Upper lobe of left lung (tissue), 6 donors: ENCODE measurements at regions not wholly inside any gene's neighbourhood (a gene's known extent, or its start where the extent isn't known, plus 50 kb on each side); places are given as distances from the start of the nearest gene placed in this dataset.

Experiments used
- ATAC-seq, 2 donors: fragments of 200-7000 bp; cut with Tn5 transposase; one replicate each; pipeline ENCODE4 v1.9.1; 2022; ENCODE audit warnings: mild to moderate bottlenecking in 2 of 2, moderate library complexity in 2 of 2; ENCODE audit not compliant: low FRiP score in 2 of 2
- DNase-seq, 2 donors: peaks; one replicate each; pipeline ENCODE4 v3.0.0-alpha.2; 2019 to 2020
- H3K27ac ChIP-seq, 4 donors: fragments of 200-600 bp; sonication (generic); one replicate each; pipeline ENCODE4 v1.5.1; 2016 to 2019
- H3K27me3 ChIP-seq, 4 donors: fragments of 200-600 bp; sonication (generic); one replicate each; pipeline ENCODE4 v1.5.1; 2017 to 2019
- H3K36me3 ChIP-seq, 4 donors: fragments of 200-600 bp; sonication (generic); one replicate each; pipeline ENCODE4 v1.5.1; 2016 to 2019
- H3K4me1 ChIP-seq, 4 donors: fragments of 200-600 bp; sonication (generic); one replicate each; pipeline ENCODE4 v1.5.1; 2018 to 2019
- H3K4me3 ChIP-seq, 4 donors: fragments of 200-600 bp; sonication (generic); one replicate each; pipeline ENCODE4 v1.5.1; 2017 to 2019; ENCODE audit warnings: mild to moderate bottlenecking in 2 of 4, moderate library complexity in 1 of 4
- H3K9me3 ChIP-seq, 4 donors: fragments of 200-600 bp; sonication (generic); one replicate each; pipeline ENCODE4 v1.5.1; 2018 to 2019
- EP300 ChIP-seq, 4 donors: sonication (generic); formaldehyde crosslinking; IDR thresholded peaks; one replicate each; pipeline ENCODE4 v1.5.1; 2017; ENCODE audit warnings: antibody characterized with exemption in 4 of 4, control low read depth in 2 of 4
- POLR2A ChIP-seq, 4 donors: fragments of 450-650 bp; IDR thresholded peaks; one replicate each; pipeline ENCODE4 v1.5.1; 2016 to 2017; ENCODE audit warnings: antibody characterized with exemption in 4 of 4, mild to moderate bottlenecking in 2 of 4
- POLR2AphosphoS5 ChIP-seq, 2 donors: sonication (generic); formaldehyde crosslinking; IDR thresholded peaks; one replicate each; pipeline ENCODE4 v1.5.1; 2017; ENCODE audit warnings: antibody characterized with exemption in 2 of 2
- WGBS, 2 donors: methylation state at CpG; one replicate each; pipeline ENCODE4 v1.1.5; 2017 to 2018; 5-methylcytosine and 5-hydroxymethylcytosine counted together
- TF ChIP-seq, protein P1 (sequence below), 6 experiments: fragments of 450-650 bp in 4 of 6; fragments of 200-600 bp in 2 of 6; sonication (generic) in 2 of 6; IDR thresholded peaks; one replicate each; pipeline ENCODE4 v1.5.1; 2016 to 2019; ENCODE audit warnings: antibody characterized with exemption in 6 of 6
- donor health status: DM: no; HTN: no; CAD: no; lungs with moderate emphysema.
- donor health status: DM: no; HTN: yes; CAD: no; lungs with severe emphysema.

DNA sequence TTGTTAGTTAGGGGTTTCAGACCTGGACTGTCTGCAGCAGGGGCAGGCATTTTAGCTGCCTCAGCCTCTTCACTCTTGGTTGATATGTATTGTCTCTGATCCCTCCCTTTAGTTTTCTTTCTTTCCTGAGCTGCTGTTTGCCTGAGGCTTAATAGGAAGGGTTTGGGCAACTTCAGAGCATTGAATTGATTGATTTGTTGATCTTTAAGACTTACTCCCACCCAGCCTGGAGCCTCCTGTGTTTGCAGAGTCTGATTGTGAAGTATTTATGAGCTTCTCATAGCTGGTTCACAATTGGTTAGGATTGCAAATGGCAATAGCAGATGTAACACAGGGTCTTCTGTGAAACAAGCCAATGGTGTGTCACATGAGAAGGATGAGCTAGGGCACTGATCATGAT is 671.8 kb upstream of the SEMA6A start:
- Histone ChIP-seq H3K4me1 (no peaks in the 10 kb centered on the region), H3K36me3 (no peaks in the 10 kb centered on the region), H3K4me3 (no peak overlapping the region), H3K27me3 (no peaks in the 10 kb centered on the region), H3K9me3 (no peaks in the 10 kb centered on the region), H3K27ac (no peak overlapping the region)
- ATAC-seq (no peak), DNase-seq (no peak)
- no peak for TF ChIP-seq POLR2A (IDR thresholded peaks at IDR 0.05)
- no peak for TF ChIP-seq EP300 (IDR thresholded peaks at IDR 0.05)
- TF ChIP-seq POLR2AphosphoS5 (IDR thresholded peaks at IDR 0.05): no peak
- TF ChIP-seq, protein P1, sequence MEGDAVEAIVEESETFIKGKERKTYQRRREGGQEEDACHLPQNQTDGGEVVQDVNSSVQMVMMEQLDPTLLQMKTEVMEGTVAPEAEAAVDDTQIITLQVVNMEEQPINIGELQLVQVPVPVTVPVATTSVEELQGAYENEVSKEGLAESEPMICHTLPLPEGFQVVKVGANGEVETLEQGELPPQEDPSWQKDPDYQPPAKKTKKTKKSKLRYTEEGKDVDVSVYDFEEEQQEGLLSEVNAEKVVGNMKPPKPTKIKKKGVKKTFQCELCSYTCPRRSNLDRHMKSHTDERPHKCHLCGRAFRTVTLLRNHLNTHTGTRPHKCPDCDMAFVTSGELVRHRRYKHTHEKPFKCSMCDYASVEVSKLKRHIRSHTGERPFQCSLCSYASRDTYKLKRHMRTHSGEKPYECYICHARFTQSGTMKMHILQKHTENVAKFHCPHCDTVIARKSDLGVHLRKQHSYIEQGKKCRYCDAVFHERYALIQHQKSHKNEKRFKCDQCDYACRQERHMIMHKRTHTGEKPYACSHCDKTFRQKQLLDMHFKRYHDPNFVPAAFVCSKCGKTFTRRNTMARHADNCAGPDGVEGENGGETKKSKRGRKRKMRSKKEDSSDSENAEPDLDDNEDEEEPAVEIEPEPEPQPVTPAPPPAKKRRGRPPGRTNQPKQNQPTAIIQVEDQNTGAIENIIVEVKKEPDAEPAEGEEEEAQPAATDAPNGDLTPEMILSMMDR (IDR thresholded peaks at IDR 0.05): no peak

DNA sequence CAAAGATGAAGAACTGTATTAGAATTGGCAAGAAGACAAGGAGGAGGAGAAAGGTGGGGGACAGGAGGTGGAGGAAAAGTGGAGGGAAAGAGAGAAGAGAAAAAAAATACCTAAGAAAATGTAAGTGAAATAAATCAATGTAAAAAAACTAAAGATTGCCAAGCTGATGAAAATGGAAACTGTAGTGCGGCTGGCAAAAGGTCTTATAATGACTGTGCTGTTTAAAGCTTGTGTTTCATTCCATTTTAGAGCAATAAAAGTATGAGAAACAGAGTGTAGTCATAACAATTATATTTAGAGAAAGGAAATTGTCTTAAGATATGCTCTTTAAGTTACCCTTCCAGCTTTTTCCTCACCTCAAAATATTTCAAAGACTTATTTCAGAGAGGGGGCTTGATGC is 670.5 kb upstream of the SEMA6A start:
- H3K27ac ChIP-seq: no peak overlapping the region
- WGBS, 2 donors: 82 to 97% methylated on average over 1 of the region's 1 CpG
- no peak for ATAC-seq
- no peak overlapping the region for H3K4me3 ChIP-seq
- H3K9me3 ChIP-seq: no peaks in the 10 kb centered on the region
- H3K4me1 ChIP-seq: no peaks in the 10 kb centered on the region
- TF ChIP-seq, protein P1 (IDR thresholded peaks at IDR 0.05): no peak
- TF ChIP-seq POLR2A (IDR thresholded peaks at IDR 0.05): no peak
- no peak for TF ChIP-seq POLR2AphosphoS5 (IDR thresholded peaks at IDR 0.05)
- no peak for TF ChIP-seq EP300 (IDR thresholded peaks at IDR 0.05)
- no peaks in the 10 kb centered on the region for H3K27me3 ChIP-seq
- no peak for DNase-seq
- H3K36me3 ChIP-seq: no peaks in the 10 kb centered on the region

DNA sequence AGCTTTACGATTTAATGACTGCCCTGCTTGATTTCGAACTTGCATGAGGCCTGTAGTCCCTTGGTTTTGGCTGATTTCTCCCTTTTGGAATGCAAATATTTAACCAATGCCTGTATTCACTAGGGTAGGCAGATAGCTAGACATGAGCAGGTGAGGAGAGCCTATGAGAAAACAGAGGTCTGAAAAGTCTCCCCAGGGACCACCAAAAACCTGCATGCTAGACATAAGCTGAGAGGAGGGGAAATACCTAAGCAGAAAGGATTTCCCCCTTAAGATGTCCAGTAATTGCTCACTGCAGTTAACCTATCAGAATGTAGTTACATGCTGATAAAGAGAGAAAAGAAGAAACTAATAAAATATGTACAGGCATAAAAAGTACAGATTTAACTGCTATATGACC is 667.4 kb upstream of the SEMA6A start:
- TF ChIP-seq EP300 (IDR thresholded peaks at IDR 0.05) (no peak), POLR2A (IDR thresholded peaks at IDR 0.05) (no peak)
- TF ChIP-seq, protein P1 (IDR thresholded peaks at IDR 0.05): no peak
- ATAC-seq: no peak
- no peaks in the 10 kb centered on the region for H3K9me3 ChIP-seq

DNA sequence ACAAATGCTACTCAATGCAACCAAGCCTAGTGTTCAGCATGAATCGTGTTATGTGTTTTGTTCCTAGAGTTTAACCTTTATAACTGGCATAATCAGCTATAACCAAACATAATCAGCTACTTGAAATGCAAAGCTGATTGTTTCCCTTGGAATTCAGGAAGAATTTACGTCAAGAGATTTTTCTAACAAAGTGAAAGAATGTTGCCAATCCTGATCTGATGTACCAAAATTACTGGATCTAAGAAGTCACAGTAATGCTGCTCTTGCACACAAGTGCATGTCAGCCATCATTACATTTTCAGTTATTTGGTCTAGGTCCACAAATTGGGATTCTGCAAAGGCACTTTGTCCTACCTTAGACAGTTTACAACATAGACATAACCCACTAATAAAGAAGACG is 662.3 kb upstream of the SEMA6A start:
- Histone ChIP-seq H3K4me3 (no peak overlapping the region), H3K4me1 (no peaks in the 10 kb centered on the region), H3K27ac (no peak overlapping the region), H3K9me3 (no peaks in the 10 kb centered on the region), H3K27me3 (no peaks in the 10 kb centered on the region), H3K36me3 (no peaks in the 10 kb centered on the region)
- TF ChIP-seq EP300 (IDR thresholded peaks at IDR 0.05) (no peak), POLR2A (IDR thresholded peaks at IDR 0.05) (no peak), POLR2AphosphoS5 (IDR thresholded peaks at IDR 0.05) (no peak)
- TF ChIP-seq, protein P1 (IDR thresholded peaks at IDR 0.05): no peak
- 70 to 74% methylated on average over 3 of the region's 3 CpGs for WGBS, 2 donors
- DNase-seq (no peak), ATAC-seq (no peak)

More for the DNA sequence above, 667.4 kb upstream of the SEMA6A start:
- Histone ChIP-seq H3K4me1 (no peaks in the 10 kb centered on the region), H3K27me3 (no peaks in the 10 kb centered on the region), H3K27ac (no peak overlapping the region), H3K36me3 (no peaks in the 10 kb centered on the region), H3K4me3 (no peak overlapping the region)
- 42 to 98% methylated on average over 2 of the region's 2 CpGs for WGBS, 2 donors
- no peak for DNase-seq

DNA sequence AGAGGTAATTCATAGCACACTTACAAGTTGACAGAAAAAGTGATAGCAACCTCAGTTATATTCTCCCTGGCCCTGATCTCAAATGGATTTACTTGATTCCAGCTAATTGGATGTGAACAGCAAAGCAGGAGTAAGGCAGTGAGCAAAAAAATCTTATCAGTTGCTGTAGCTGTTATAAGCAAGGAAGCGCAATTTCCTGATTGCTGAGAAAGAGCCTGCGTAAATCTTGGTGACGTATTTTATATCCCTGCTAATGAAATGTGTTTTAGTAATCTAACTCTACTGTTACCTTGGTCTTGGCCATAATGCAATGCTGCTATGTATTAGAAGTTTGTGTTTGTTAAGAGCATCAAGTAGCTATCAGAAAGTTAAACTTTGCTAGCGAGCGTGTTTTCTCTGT is 661.2 kb upstream of the SEMA6A start:
- H3K9me3 ChIP-seq: no peaks in the 10 kb centered on the region
- 39 to 60% methylated on average over 5 of the region's 5 CpGs for WGBS, 2 donors
- TF ChIP-seq POLR2AphosphoS5 (IDR thresholded peaks at IDR 0.05) (no peak), EP300 (IDR thresholded peaks at IDR 0.05) (no peak)
- H3K27ac ChIP-seq: no peak overlapping the region
- ATAC-seq: no peak
- H3K36me3 ChIP-seq: no peaks in the 10 kb centered on the region
- no peak overlapping the region for H3K4me3 ChIP-seq
- DNase-seq: no peak
- no peaks in the 10 kb centered on the region for H3K27me3 ChIP-seq
- H3K4me1 ChIP-seq: no peaks in the 10 kb centered on the region
